CD4-positive, alpha-beta T cell treated with Interferon gamma for 1 hour (primary cell): ENCODE measurements at regions not wholly inside any gene's neighbourhood (a gene's known extent, or its start where the extent isn't known, plus 50 kb on each side); places are given as distances from the start of the nearest gene placed in this dataset.

ENCODE experiments used
- DNase-seq: peaks from one replicate; pipeline ENCODE4 v3.0.0-alpha.2; 2020

DNA sequence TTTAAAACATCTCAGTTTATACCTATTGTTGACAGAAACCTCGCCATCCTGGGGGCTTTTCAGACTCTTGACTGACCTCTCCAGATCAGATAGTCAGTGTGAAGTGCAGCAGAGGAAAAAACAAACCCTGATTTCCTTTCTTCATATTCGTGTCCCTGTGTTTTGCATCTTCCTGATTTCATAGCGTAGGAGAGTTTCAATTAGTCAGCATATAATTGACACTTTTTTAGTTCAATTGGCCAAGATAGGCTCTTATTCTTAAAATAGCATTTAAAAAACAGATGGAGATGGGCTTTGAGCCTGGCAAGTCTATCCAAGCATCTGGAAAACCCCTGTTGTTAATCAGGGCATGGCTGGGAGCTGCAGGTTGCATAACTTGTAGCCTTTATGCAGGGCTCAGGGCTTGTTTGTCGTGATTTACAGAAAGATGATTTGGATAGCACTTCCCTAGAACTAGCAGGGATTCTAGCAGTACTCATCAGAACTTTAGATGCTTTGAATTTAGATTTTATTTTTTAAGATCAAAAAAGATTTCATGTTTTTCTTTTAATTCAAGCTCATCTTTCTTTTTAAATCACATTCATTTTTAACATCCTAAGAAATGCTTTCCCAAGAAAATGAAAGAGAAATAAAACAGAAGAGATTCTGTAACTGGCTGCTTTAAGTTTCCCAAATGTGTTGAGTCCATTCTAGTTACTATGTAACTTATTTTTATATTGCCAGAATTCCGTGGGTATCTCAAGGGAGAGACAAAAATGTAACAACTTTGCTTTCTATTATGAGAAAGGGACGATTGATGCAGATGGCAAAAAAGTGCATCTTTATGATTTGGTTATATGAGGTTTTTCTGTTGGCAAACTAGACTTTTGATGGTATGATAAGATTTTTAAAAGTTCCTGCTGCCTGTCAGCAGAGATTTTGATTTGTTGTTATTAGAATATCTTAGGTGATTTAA lies 270.8 kb upstream of the FZD8 start:
- no peak for DNase-seq

DNA sequence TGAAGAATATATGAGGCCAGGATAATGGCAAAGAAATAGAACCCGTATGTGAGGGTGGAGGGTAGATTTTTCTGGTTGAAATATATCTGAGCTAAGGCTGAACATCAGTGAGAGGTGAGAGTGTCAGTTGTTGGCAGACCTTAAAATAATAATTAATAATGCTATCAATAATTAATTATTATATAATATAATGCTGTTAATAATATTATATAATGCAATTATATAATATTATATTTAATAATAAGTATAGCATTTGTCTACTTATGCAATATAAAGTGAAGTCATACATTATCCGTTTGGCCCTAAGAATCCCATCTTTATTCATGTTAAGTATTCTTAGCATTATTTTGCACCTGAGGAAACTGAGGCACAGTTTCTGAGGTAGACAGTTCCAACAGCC lies 269.9 kb upstream of the FZD8 start:
- DNase-seq = no peak

DNA sequence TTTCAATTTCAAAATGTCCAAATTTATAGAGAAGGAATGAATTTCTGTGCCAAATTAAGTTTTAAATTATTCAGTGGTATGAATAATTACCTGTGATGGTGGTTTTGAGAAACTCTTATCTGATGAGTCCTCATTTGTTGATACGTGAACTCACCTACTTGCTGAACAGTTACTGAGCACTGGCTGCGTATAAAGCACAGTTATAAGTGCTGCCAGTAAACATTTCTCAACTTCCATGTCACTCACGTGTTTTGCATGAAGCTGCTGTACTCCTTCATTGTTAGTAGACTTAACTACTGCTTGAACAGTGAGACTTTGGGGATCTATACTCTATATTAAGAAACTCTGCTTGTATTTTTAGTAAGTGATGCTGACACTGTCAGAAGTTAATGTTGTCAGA lies 269.1 kb upstream of the FZD8 start:
- no peak for DNase-seq

DNA sequence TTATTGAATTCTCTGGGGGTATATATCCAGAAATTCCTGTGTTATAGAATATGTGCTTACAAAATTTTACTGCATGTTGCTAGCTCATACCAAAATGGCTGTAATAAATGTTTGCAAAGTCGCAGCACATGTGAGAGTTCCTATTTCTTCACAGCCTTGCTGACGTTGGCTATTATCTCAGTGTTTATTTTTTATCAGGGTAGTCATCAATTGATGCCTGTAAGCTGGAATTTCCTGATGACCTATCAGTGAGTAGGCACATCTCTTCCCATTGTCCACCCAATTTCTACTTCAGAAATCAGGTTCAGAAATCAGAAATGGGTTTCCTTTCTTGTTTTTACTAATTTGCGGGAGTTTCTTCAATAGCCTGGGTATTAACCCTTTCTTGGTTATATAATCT lies 268.1 kb upstream of the FZD8 start:
- no peak for DNase-seq

DNA sequence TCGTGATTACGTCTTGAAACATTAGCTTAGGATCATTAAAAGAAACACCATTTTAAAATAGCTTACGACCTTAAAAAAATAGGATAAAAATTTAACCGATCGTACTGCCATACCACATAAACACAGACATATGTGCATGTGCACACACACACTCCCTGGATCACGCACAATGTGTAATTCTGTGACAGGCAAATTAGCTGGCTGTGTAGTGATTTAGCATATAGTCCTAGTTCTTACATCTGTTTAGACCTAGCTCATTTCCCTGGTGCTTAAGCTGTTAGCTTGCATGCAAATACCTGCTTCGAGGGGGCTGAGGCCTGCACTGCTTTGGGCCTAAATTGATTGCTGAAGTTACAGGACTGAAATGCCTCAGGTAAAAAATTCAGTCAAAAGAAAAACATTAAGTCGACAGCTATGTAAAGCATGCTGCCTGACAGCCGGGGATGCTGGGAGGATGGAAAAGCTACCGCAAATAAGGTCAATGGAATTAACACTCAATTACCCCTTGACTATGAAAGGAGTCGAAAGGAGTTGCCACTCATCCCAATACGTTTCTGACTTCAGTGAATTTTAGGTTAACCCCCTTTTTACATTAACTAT lies 267.1 kb upstream of the FZD8 start:
- DNase-seq = no peak

DNA sequence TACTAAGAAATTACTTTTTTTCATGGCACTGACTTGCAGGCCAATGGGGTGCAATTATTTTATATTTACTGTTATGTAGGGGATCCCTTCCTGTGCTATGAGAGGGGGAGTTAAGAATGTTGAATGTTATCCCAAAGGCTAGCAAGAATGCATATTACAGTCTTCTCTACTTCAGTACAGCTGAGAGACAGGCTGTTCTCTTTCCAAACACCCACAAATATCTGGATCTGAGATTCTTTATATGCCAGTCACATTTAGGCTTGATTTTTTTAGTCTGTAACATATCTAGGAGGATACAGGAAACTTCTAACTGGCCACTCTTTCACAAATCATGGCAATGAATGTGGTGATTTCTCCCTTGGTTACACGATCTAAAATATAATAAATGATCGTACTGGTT lies 266.4 kb upstream of the FZD8 start:
- no peak for DNase-seq

DNA sequence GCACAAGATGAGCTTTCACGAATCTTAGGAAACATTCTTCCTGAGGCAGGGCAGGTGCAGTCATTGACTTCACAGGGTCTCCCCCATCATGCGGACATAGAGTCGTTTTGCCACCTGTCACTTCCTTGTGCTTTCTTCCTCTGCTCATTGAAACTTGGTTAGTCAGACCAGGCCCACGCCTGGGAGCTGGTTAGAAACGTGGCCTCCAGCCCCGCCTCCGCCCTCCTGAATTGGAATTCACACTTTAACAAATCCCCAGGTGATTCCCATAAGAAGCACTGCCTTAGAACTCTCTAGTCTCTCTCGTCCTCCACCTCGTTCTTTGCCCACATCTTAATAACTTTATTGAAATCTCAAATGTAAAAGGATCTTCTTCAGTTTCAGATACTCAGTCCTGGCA lies 265.5 kb upstream of the FZD8 start:
- no peak for DNase-seq

DNA sequence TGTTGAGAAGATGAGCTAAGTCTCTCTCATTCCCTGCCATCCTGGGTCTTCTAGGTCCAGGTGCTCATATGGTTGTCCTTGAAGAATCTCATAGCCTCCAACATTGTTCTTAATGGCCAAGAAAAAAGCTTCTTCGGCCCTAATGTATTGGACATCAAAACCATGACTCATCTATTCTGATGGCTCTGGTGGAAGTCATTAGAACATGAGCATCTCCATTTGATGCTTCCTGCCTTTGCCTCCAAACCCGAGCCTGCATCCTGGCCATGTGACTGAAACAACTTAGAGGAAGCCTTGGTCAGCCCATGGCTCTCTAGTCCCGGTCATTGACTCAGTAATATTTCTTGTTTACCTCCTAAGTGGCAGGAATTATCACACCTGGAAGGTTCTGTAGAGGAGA lies 264.1 kb upstream of the FZD8 start:
- no peak for DNase-seq

DNA sequence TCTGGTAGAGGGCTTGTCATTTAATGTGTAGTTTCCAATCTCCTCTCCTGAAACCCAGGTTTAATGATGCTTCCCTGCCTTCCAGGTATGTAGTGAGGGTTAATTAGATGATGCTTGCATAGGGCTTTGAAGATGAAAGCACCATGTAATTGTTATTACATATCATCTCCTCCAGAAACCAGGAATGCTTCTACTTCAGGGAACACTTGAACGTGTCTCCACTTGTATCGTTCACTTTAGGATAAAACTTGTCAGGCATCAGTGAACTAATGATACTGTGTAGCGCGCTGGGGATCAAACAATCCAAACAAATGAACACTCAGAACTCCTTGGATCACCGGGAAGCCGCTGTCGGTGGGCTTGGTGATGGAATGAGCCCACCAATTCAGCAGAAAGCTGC lies 260.9 kb upstream of the FZD8 start:
- DNase-seq = no peak

DNA sequence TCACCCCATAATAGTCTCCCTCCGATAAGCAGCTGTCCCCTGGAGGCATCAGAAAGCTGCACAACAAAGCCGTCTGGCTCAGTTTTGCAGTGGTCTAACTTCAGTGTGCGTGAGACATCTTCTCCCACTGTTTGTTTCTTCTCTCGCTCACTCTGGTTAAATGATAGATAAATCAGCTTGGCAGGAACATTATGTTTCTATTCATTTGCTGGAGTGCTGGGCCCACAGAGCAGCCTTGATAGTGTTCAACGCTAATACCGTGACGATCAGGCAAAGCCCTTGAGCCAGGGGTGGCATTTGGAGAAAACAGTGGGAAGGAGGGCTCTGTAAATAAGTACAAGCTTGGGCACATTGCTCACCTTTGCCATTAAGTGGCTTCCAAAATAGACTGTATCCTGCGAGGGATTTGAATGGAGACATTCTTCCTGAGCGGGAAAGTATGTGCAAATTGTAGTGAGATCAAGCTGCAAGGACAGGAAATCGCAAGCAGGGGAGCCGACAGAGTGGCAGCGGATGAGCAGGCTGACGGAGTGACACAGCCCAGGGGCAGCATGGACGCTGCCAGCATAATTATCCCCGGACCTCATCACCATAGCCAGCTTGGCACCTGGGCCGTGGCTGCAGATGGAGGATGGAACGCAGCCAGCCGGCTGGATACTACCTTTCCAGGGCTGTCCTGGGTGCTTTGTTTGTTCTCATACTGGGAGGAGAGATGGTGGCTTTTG lies 256.8 kb upstream of the FZD8 start:
- no peak for DNase-seq

DNA sequence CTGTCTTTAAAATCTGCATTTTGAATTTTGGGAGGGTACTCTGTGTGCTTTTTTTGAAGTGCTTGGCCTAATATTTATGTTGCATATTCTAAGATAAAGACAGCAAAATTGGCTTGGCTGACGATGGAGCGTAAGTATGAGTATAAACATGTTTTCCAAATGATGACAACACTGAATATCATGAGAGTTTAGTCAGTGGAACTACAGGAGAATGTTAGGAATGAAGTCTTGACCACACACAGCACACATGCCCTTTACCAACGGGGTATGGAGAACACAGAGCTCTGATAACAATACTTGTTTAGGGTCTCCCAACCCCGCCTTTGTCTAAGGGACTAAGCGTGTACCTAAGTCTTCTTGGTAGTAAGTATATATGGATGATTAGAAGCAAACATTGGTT lies 253.9 kb upstream of the FZD8 start:
- no peak for DNase-seq

DNA sequence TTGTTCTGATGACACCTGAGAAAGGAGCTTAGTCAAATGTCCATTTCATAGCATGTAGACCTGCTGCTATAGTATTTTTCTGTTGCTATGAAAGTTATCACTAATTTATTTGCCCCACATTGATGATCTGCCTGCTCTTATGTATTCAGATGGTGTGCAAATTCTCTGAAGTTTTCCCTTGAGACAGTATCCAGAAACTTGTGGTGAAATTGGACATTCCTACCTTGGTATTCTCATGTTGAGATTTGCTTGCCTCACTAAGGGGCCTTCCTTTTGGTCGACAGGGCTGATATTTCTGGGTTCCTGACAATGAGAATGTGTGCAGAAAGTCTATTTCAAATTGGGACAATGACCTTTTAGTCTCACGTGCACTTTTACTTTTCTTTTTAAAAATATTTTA lies 253.2 kb upstream of the FZD8 start:
- no peak for DNase-seq

DNA sequence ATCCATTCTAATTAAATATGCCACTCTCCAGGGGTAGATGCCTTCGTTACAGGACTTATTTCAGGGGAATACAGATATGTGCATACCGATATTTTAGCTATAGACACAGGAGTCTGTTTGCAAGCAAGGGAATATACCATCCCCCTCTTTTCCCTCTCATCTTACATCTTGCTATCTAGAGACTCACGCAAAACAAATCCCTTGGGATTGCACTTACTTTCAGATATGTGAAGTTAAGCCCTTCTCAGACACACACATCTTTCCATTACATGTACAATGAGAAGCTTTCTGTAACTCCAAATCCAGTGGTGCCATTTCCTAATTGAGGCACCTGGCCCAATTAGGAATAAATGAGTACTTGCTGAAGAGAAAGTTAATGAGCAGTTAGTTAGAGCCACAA lies 250.4 kb upstream of the FZD8 start:
- DNase-seq = no peak

DNA sequence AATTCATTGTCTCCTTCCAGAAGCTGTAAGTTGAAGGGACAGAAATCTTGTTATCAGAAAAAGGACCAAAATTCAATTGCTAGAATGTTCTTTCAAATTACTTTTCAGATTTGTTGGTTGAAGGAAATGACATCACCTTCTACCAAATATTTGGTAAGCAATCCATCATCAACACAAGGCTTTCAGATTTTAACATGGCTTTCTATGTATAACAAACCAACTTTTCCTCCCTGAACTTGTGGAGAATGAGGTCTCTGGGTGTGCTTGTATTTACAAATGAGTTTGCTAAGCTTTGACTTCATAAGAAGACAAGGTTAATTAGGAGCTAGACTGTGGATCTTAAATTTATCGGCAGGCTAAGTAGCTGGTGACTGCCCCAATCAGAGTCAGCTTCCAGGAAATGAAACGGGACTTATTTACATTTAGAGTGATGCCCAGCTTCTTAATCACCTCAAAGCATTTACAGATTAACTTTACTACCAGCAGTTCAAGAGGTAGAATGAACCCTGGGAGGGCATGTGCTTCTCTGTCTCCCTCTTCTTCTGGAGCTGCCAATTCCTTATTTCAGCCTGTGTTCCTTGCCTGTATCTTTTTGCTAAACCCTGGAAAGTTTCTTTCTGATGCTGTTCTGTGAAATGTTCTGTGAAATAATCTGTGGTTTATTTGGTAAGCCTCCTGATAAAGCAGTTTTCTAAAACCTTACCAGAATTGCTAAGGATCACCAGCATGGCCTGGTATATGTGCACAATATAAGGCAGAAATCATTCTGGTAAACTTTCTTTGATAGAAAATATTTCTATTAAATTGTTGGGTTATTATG lies 248.8 kb upstream of the FZD8 start:
- no peak for DNase-seq

DNA sequence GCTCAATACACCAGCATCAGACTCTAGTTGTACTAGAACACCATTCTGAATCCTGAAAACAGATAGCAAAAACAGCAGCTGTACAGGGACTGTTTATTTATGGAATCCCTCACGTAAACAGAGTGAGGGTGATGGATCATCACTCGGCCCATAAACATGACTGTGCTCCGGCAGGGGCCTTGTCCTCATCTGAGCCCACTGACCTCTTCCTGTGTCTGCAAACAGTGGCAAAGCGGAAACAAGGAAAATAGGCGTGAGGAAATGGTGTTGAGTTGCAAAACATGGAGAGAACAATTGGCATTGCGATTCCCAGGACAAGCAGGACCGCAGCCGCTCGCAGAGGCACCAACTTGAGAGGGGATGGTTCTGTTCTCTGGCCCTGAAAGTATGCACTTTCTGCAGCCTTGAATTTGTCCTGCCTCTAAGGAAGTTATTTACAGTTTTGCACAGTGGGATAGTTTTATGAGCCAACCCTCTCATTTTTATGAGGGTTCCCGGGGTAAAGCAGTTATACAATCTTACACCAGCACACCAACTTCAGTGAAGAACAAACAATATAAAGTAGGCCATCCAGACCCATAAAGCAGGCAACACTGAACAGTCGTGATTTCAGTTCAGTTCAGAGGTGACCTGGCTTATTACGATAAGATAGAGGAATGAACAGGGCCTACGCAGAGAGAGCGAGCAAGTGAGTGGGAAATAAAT lies 248.0 kb upstream of the FZD8 start:
- DNase-seq = no peak

DNA sequence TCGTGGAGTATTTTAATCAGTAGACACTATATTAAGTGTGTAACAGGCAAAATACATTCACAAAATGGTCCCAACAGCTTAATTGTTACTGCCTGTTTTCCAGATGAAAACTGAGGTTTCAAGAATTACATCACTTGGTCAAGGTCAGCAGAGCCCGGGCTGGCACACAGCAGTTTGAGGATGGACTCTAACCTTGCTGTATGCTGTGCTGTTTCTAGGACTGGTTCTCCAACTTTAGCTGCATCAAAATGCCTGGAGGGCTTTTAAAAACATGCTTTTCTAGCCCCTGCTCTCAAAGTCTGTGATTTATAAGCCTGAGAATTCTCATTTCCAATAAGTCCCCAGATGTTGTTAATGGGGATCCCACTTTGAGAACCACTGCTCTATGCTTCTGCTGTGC lies 247.1 kb upstream of the FZD8 start:
- DNase-seq = no peak

DNA sequence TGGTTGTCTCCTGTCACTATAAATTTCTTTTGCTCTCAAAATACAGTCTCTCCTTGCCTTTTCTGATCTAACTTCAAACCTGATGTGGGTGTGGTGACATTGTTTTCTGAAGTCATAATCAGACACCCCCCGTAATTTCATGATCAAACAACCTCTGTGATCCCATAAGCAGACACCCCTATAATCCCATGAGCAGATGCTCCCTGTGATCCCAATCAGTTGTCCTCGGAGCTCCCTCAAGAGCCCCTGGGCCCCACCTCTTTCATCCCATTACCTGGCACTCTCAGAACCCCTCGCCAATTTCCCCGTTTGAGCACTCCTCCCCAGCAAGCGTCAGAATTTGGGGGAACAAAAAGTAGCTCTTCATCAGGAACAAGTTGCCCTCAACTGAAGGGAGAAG lies 246.3 kb upstream of the FZD8 start:
- DNase-seq = no peak

DNA sequence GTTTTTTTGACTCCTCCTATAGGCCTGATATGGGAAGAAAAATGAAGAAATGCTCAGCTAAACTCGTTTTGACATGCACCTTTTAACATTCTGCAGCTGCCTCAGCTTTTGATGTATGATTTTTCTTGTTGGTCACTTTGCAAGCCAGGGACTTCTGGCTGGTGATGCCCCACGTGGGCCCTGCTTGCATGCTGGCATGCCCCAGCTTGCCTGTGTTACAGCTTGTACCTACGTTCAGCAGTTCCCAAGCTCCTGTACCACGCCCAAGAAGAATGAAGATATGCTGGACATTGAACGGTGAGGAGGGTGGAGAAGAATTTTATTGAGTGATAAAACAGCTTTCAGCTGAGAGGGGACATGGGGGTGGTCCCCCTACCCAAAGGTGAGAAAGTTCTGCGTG lies 245.6 kb upstream of the FZD8 start:
- DNase-seq = no peak

DNA sequence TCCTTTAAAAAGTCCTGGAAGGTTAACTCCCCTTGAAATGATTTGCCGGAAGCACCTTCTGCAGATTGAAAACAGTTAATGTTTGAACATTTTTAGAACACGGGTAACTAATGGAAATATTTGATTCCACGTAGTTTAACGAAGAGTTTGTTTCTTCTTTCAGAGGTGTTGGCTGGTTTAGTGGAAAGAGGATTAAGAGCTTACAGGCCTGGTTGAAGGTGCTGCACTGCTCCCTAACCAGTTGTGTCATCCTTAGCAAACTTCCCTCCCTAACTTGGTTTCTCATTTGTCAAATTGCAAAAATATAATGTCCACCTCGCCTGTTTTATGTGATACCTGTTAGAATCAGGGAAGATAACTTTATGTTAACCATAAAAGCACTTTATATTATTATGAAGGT lies 243.0 kb upstream of the FZD8 start:
- DNase-seq = no peak

DNA sequence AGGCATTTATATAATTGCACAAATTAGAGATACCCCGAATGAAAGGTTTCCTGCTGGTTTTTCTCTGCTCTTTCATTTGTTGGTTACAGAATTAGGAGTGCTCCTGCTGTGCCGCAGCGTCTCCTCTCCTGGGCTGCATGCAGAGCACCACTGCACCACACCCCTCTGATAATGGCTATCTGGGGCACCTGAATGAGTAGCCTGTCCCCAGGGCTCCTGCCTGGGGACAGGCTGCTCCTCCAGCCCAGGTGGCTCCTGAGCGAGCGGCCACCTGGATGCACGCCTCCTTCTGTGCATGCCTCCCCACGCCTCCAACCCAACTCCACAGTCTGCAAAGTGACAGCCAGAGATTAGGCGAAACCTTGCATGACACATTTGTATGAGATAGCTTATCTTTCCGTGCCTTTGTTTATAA lies 242.6 kb upstream of the FZD8 start:
- no peak for DNase-seq

DNA sequence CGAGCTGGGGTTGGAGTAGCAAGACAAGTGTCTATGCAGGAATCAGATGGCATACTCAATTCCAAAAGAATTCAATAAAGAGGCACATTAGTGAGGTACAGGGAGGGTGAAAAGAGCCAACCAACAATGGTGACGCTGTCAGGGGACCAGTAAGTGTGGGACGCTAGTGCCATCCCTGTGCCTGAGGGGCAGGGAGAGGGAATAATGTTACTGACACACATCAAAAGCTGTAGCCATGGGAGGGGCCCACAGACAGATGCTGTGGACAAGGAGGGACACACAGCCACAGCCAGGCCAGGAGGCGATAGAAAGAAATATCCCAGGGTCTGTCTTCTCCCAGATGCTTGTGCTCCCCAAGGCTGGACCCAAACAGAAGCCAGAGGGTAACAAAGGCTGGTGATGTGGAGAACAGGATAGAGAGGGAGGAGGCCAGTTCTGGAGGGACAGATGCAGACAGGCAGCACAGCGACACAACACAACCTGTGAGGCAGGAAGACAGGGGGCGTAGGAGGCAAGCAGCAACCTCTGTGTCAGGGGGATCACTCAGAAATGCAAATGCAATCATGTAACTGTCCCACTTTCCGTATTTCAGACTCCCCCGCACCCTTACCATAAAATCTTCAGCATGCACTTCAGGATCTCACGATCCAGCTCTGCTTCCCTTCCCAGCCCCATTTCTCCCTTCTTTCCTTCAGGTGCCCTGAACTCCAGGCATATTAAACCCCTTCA lies 240.5 kb upstream of the FZD8 start:
- no peak for DNase-seq

DNA sequence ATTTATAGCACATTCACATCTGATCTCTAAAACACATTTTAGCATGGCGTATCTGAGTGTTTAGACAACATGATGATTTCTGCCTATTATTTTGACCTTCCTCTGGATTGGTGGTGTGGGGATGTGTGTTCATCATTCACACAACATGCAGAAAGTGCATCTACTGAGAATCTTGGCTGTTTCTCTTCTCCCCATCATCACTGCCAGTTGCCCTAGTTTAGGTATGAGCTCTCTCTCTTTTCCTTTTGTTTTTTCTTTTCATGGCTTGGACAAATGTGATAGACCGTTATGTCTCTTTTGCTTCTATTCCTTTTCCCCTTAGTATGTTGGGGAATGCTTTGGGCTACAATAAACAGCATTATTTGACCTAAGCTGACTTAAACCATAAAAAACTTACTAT lies 239.2 kb upstream of the FZD8 start:
- no peak for DNase-seq
